GM13976 (cell line): ENCODE measurements at regions not wholly inside any gene's neighbourhood (a gene's known extent, or its start where the extent isn't known, plus 50 kb on each side); places are given as distances from the start of the nearest gene placed in this dataset.

Experiments used
- DNase-seq: peaks from one replicate; pipeline ENCODE4 v3.0.0; 2012; ENCODE audit warnings: low spot score
- in situ Hi-C: fragments of 300-500 bp; cut with MboI; formaldehyde crosslinking; loops from one replicate; pipeline ENCODE4 v1.12.0; 2022; ENCODE audit warnings: low sequenced_read_pairs, mixed read lengths, inconsistent platforms; ENCODE audit not compliant: unreplicated experiment
- TF ChIP-seq, protein P1 (sequence below): IDR thresholded peaks from 2 replicates; pipeline ENCODE4 v1.5.1; 2012; ENCODE audit warnings: borderline replicate concordance, mild to moderate bottlenecking; ENCODE audit not compliant: insufficient read depth; ENCODE audit errors: extremely low read depth, missing control alignments, control extremely low read depth

GRCh38 chr18:7394050-7394659, 163.3 kb downstream of the LRRC30 start:
- TF ChIP-seq, protein P1, sequence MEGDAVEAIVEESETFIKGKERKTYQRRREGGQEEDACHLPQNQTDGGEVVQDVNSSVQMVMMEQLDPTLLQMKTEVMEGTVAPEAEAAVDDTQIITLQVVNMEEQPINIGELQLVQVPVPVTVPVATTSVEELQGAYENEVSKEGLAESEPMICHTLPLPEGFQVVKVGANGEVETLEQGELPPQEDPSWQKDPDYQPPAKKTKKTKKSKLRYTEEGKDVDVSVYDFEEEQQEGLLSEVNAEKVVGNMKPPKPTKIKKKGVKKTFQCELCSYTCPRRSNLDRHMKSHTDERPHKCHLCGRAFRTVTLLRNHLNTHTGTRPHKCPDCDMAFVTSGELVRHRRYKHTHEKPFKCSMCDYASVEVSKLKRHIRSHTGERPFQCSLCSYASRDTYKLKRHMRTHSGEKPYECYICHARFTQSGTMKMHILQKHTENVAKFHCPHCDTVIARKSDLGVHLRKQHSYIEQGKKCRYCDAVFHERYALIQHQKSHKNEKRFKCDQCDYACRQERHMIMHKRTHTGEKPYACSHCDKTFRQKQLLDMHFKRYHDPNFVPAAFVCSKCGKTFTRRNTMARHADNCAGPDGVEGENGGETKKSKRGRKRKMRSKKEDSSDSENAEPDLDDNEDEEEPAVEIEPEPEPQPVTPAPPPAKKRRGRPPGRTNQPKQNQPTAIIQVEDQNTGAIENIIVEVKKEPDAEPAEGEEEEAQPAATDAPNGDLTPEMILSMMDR: no peak
- in situ Hi-C loops: no loop called here
- no peak for DNase-seq

GRCh38 chr18:7395566-7395965, 164.7 kb downstream of the LRRC30 start:
- TF ChIP-seq, protein P1: no peak
- in situ Hi-C loops: no loop called here
- DNase-seq: no peak

DNA sequence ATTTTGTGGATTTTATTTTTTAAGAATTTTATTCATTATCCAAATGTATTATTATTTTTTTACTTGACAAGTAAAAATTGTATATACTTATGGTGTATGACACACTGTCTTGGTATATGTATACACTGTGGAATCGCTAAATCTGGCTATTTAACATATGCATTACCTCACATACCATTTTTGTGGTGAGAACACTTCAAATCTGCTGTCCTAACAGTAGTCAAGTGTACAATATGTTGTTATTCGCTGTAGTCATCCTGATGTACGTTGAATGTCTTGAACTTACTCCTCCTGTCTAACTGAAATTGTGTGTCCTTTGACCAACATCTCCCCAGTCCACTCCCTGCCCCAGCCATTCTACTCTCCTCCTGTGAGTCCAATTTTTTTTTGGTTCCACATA, 153.2 kb upstream of the PTPRM start:
- in situ Hi-C loops: no loop called here
- no peak for DNase-seq
- TF ChIP-seq, protein P1: no peak

DNA sequence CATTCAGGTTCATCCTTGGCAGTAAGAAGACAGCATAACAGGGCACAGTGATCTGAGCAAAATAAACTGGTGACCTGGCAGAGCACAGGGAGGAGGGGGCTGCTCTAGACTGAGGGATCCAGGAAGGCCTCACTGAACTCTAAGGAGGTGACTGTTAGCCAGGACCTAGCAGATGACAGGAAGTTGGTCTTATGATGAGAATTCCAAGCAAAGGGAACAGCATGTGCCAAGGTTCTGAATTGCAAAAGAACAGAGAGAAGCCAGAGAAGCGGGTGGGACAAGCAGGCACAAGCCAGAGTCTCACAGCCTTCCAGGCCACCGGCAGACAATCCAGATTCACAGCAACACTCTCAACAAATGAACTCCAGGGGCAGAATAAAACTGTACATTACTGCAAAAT, 152.7 kb upstream of the PTPRM start:
- TF ChIP-seq, protein P1: no peak
- no peak for DNase-seq
- in situ Hi-C loops: no loop called here

DNA sequence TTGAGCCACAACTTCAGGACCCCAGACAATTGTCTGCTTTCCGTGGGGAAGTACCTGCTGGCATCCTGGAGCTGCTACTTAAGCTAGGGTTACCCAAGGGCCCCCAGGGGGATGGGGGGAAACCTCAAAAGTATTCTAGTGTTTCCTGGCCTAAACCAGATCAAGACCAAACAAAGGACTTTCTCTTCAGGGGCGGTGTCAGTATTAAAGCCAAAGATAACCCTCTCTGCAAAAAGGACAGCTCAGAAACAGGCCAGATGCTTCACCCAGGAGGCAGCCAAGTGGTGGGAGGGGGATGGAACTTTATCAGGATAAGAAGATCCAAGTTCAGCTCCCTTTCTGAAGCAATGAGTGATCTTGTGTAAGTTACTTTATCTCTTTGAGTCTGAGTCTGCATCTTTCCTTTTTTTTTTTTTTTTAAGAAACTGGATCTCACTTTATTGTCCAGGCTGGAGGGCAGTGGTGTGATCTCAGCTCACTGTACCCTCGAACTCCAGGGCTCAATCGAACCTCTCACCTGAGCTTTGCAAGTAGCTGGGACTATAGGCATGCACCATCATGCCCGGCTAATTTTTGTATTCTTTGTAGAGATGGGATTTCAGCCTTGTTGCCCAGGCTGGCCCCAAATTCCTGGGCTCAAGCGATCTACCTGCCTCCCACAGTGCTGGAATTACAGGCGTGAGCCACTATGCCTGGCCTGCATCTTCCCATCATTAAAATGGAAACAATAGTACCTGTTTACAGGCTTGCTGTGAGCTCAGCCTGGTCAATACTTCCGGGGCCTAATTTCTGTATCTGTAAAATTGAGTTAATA, 151.8 kb upstream of the PTPRM start:
- TF ChIP-seq, protein P1: no peak
- in situ Hi-C loops: no loop called here
- DNase-seq: no peak

- DNase-seq: no peak
- TF ChIP-seq, protein P1: no peak
Observed at GRCh38 chr18:7417727-7418126, 149.4 kb upstream of the PTPRM start.

More at GRCh38 chr18:7417727-7418126, 149.4 kb upstream of the PTPRM start:
- in situ Hi-C loops: no loop called here
